K562 (cell line): ENCODE measurements at regions not wholly inside any gene's neighbourhood (a gene's known extent, or its start where the extent isn't known, plus 50 kb on each side); places are given as distances from the start of the nearest gene placed in this dataset.

ENCODE experiments used
- ATAC-seq: fragments of 200-7000 bp; cut with Tn5 transposase; 3 replicates; pipeline ENCODE4 v1.9.1; 2020; ENCODE audit warnings: moderate library complexity
- BruUV-seq: library from RNA; stranded (reverse); fragments of 400-500 nt; replicated peaks from 2 replicates; lab custom pipeline; 2021; lab: Mats Ljungman, UMichigan
- CTCF ChIA-PET: fragments of 300-600 bp; formaldehyde crosslinking; extraction: SDS; loops from one replicate; lab custom pipeline; 2021; ENCODE audit warnings: low intra/inter-chr PET ratio; lab: Yijun Ruan, JAX
- POLR2A ChIA-PET: fragments of 300-600, 350-650 bp; sonication (Branson Sonifier 250); formaldehyde crosslinking; extraction: SDS; loops from one replicate; lab custom pipeline; 2021; ENCODE audit warnings: antibody characterized with exemption, inconsistent platforms; lab: Yijun Ruan, JAX
- DNase-seq, 4 experiments: peaks; one replicate each; pipeline versions ENCODE4 v3.0.0 to v3.0.0-alpha.2; 2011 to 2018; ENCODE audit warnings: low spot score in 3 of 4, mixed read lengths in 3 of 4; ENCODE audit errors: extremely low read depth in 1 of 4
- FAIRE-seq: peaks from 2 replicates; lab custom pipeline; 2011; peaks lifted over from hg19 to GRCh38; lab: Jason Lieb, UNC
- H2AFZ ChIP-seq: 2 replicates; pipeline ENCODE4 v1.6.0; 2011; ENCODE audit warnings: low read depth, low read length, control low read depth, inconsistent platforms
- H3K27ac ChIP-seq: fragments of 200-600 bp; 3 replicates; pipeline ENCODE4 v1.8.0; 2011; ENCODE audit warnings: low read depth, mild to moderate bottlenecking, control low read depth, inconsistent platforms, low read length, moderate library complexity, mixed read lengths; ENCODE audit errors: extremely low read depth
- H3K27me3 ChIP-seq, 2 experiments: fragments of 300-600 bp in 1 of 2; 2 replicates in 1 of 2; 3 replicates in 1 of 2; pipeline versions ENCODE4 v1.6.0 to v1.8.0; 2011; ENCODE audit warnings: inconsistent platforms in 2 of 2, low read length in 2 of 2, mild to moderate bottlenecking in 1 of 2, mixed read lengths in 1 of 2, moderate library complexity in 1 of 2; ENCODE audit not compliant: control insufficient read depth in 2 of 2, insufficient read depth in 2 of 2
- H3K36me3 ChIP-seq: fragments of 300-600 bp; 3 replicates; pipeline ENCODE4 v1.8.0; 2011; ENCODE audit warnings: mild to moderate bottlenecking, low read length, inconsistent platforms; ENCODE audit not compliant: control insufficient read depth, insufficient read depth
- H3K4me1 ChIP-seq, 2 experiments: fragments of 200-600 bp in 1 of 2; replicated peaks in 1 of 2; 2 replicates in 1 of 2; 3 replicates in 1 of 2; pipeline versions ENCODE4 v1.5.1 to v1.8.0; 2011; ENCODE audit warnings: inconsistent platforms in 2 of 2, low read length in 2 of 2, mild to moderate bottlenecking in 1 of 2, mixed read lengths in 1 of 2, moderate library complexity in 1 of 2; ENCODE audit not compliant: control insufficient read depth in 2 of 2, insufficient read depth in 2 of 2
- H3K4me2 ChIP-seq: 2 replicates; pipeline ENCODE4 v1.6.1; 2011; ENCODE audit warnings: low read length, control low read depth, inconsistent platforms, mixed read lengths; ENCODE audit not compliant: insufficient read depth
- H3K4me3 ChIP-seq: fragments of 200-600 bp; sonication (generic), shearing (Covaris generic); 2 replicates; pipeline ENCODE4 v1.5.1; 2016; ENCODE audit warnings: control low read depth, inconsistent platforms
- H3K79me2 ChIP-seq: fragments of 200-600 bp; 3 replicates; pipeline ENCODE4 v1.8.0; 2011; ENCODE audit warnings: low read length, inconsistent platforms; ENCODE audit not compliant: control insufficient read depth, insufficient read depth
- H3K9ac ChIP-seq, 2 experiments: 2 replicates each; pipeline versions ENCODE4 v1.6.0 to v1.6.1; 2011; ENCODE audit warnings: low read depth in 2 of 2, low read length in 2 of 2, control low read depth in 1 of 2, inconsistent platforms in 1 of 2, mild to moderate bottlenecking in 1 of 2, mixed read lengths in 1 of 2; ENCODE audit not compliant: insufficient read depth in 1 of 2
- H3K9me1 ChIP-seq: one replicate; pipeline ENCODE4 v1.6.0; 2011; ENCODE audit warnings: inconsistent platforms, mild to moderate bottlenecking, low read length, moderate library complexity; ENCODE audit not compliant: control insufficient read depth, insufficient read depth
- H3K9me3 ChIP-seq: replicated peaks from 2 replicates; pipeline ENCODE4 v1.5.1; 2011; ENCODE audit warnings: low read depth, low read length, inconsistent platforms; ENCODE audit not compliant: control insufficient read depth, insufficient read depth
- H4K20me1 ChIP-seq: replicated peaks from 2 replicates; pipeline ENCODE4 v1.6.1; 2011; ENCODE audit warnings: low read length, inconsistent platforms, mixed read lengths; ENCODE audit not compliant: control insufficient read depth, insufficient read depth
- RFX7 ChIP-seq: fragments of 250-450 bp; sonication (Bioruptor Pico); IDR thresholded peaks from 2 replicates; pipeline ENCODE4 v1.5.1; 2021; ENCODE audit warnings: mild to moderate bottlenecking
- WGBS: fragments of 100-300 bp; shearing (Covaris generic); methylation state at CpG from one replicate; pipeline ENCODE4 v1.1.6; 2016; ENCODE audit warnings: low coverage, mixed read lengths; ENCODE audit not compliant: insufficient coverage; ENCODE audit errors: missing lambda C conversion rate; 5-methylcytosine and 5-hydroxymethylcytosine counted together
- in situ Hi-C: fragments of 300-500 bp; cut with MboI; formaldehyde crosslinking; loops from 4 replicates; pipeline ENCODE4 v1.15.0; 2018; ENCODE audit warnings: inconsistent platforms, mixed read lengths
- intact Hi-C: fragments of 100-400 bp; cut with micrococcal nuclease; formaldehyde crosslinking; loops from 2 replicates; pipeline ENCODE4 v1.14.2; 2022
- TF ChIP-seq, protein P1 (sequence below): fragments of 450-650 bp; IDR thresholded peaks from 2 replicates; pipeline ENCODE4 v1.6.1; 2016
- TF ChIP-seq, protein P2 (sequence below), 2 experiments: fragments of 200-800 bp in 1 of 2; sonication (Bioruptor generic) in 1 of 2; sonication (generic) in 1 of 2; formaldehyde crosslinking in 1 of 2; IDR thresholded peaks in 1 of 2; conservative IDR thresholded peaks in 1 of 2; 2 replicates each; pipeline versions ENCODE4 v1.5.0 to v1.6.1; 2016 to 2020; ENCODE audit warnings: missing compliant biosample characterization in 1 of 2, missing genetic modification characterization in 1 of 2, missing genetic modification reagents in 1 of 2

DNA sequence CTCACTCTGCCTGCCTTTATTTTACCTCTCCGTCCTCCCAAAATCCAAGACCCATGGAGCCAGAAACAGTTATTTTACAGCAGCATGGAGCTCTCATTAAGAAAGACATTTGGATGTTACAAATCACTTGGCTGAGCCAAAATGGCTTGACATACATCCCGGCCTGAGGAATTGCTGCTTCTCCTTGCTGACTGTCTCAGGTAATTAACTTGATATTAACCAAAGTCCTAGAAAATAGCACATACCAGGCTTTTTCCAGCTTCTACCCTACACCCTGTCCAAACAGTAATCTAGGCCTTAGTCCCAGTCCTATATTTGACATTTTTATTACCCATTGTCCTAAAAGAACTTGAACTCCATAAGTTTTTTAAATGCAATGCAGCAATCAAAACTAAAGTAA lies 205.0 kb downstream of the TMX3 start:
- 0% methylated on average over 1 of the region's 2 CpGs for WGBS
- H3K4me3 ChIP-seq, result no peak overlapping the region
- H3K27me3 ChIP-seq, result no peaks in the 10 kb centered on the region
- ATAC-seq, result no peak
- H3K4me2 ChIP-seq, result no peak overlapping the region
- no peaks in the 10 kb centered on the region for H3K79me2 ChIP-seq
- H3K4me1 ChIP-seq, result no peaks in the 10 kb centered on the region
- CTCF ChIA-PET, result no interaction called here
- FAIRE-seq, result no peak
- H3K9me1 ChIP-seq, result no peaks in the 10 kb centered on the region
- no peaks in the 10 kb centered on the region for H3K36me3 ChIP-seq
- no peak for DNase-seq
- no peak overlapping the region for H3K9ac ChIP-seq
- H3K27ac ChIP-seq, result no peak overlapping the region
- no peaks in the 10 kb centered on the region for H4K20me1 ChIP-seq
- in situ Hi-C loops, result no loop called here
- TF ChIP-seq, protein P1, sequence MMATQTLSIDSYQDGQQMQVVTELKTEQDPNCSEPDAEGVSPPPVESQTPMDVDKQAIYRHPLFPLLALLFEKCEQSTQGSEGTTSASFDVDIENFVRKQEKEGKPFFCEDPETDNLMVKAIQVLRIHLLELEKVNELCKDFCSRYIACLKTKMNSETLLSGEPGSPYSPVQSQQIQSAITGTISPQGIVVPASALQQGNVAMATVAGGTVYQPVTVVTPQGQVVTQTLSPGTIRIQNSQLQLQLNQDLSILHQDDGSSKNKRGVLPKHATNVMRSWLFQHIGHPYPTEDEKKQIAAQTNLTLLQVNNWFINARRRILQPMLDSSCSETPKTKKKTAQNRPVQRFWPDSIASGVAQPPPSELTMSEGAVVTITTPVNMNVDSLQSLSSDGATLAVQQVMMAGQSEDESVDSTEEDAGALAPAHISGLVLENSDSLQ, result no peak
- TF ChIP-seq, protein P2, sequence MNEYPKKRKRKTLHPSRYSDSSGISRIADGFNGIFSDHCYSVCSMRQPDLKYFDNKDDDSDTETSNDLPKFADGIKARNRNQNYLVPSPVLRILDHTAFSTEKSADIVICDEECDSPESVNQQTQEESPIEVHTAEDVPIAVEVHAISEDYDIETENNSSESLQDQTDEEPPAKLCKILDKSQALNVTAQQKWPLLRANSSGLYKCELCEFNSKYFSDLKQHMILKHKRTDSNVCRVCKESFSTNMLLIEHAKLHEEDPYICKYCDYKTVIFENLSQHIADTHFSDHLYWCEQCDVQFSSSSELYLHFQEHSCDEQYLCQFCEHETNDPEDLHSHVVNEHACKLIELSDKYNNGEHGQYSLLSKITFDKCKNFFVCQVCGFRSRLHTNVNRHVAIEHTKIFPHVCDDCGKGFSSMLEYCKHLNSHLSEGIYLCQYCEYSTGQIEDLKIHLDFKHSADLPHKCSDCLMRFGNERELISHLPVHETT (CRISPR knock-in tag; conservative IDR thresholded peaks at IDR 0.05 in 1 of 2, IDR thresholded peaks at IDR 0.05 in 1 of 2), result no peak
- TF ChIP-seq RFX7 (CRISPR knock-in tag), result no peak
- TF ChIP-seq, all 486 proteins: peak for 0
- no TSS peak for BruUV-seq
- POLR2A ChIA-PET, result no interaction called here
- Histone ChIP-seq H2AFZ (no peak overlapping the region), H3K9me3 (no peaks in the 10 kb centered on the region)
- intact Hi-C loops, result no loop called here
